GM18508 (cell line): ENCODE measurements at regions not wholly inside any gene's neighbourhood (a gene's known extent, or its start where the extent isn't known, plus 50 kb on each side); places are given as distances from the start of the nearest gene placed in this dataset.
A peak's percentile ranks its signal among the peaks of the same experiment; 100 is the strongest.

Experiments used
- ATAC-seq: cut with Tn5 transposase; IDR thresholded peaks from one replicate; pipeline ENCODE4 v1.9.1; 2021; ENCODE audit warnings: moderate number of reproducible peaks; ENCODE audit not compliant: insufficient read depth, unreplicated experiment

DNA sequence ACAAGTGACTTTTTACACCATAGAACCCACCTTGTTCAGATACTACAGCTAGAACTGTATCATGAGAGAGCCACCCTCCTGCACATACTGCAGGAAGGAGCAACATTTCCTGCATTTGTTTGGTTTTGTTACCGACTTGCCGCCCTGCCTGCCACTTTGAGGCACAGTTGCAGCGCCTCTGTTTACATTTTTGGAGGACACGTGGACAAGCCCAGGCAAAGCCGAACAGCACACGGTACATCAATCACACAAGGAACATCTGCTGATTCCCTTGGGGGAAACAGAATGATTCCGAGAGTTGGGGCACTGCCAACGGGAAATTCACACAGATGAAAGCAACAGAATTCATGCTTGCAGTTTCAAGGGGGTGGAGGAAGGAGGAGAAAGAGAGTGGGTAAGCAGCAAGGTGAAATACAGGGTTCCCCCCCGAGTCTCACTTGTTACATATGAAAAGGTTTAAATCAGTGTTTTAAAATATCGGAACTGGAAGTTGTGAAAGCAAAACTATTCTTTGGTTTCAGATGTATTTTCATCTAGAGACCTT, 110.7 kb downstream of the BTG1 start:
- peak; percentile 51 for ATAC-seq

DNA sequence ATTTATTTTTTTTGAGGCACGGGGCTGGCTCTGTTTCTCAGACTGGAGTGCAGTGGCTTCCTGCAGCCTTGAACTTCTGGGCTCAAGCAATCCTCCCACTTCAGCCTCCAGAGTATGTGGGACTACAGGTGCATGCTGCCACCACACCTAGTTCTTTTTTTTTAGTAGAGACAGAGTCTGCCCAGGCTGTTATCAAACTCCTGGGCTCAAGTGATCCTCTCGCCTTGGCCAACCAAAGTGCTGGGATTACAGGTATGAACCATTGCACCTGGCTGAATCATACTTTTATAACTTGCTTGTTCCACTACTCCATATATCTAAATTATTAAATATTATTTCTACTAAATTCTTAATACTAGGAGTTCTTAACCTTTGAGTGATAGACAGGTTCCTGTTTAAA, 111.6 kb downstream of the BTG1 start:
- ATAC-seq: no peak

DNA sequence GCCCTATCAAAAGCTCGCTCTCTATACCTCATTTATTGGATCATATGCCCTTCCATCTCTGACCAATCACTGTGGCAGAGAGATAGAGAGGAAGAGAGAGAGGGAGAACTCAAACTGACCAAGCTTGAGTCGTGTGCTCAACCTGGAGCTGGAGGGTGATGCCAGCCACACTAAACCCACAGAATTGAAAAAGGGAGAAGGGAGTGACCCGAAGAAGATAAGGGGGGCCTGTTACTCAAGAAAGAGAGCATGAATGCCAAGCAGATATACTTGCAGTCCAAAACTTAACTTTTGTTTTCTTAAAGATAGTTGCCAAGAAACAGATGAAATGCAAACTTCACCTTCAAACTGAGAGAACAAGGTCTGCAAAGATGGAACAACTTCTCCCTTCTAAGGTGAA, 112.7 kb downstream of the BTG1 start:
- no peak for ATAC-seq

DNA sequence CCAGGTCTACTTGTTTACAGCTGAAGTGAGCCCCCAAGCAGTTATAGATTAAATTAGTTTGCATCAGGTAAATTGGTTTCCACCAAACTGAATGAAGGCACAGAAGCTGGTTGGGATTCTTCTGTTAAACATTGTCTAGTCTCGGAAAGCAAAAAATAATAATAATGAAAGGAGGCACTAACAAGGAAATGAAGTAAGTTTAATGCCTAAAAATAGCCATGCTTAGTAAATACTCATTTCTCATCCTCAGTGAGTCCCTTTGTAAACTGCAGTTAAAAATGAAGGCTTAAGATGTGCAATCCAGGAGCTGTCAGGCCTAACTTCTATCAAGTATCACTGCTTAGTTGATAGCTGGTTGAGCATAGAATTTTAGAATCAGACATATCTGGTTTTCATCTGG, 113.5 kb downstream of the BTG1 start:
- ATAC-seq: no peak

DNA sequence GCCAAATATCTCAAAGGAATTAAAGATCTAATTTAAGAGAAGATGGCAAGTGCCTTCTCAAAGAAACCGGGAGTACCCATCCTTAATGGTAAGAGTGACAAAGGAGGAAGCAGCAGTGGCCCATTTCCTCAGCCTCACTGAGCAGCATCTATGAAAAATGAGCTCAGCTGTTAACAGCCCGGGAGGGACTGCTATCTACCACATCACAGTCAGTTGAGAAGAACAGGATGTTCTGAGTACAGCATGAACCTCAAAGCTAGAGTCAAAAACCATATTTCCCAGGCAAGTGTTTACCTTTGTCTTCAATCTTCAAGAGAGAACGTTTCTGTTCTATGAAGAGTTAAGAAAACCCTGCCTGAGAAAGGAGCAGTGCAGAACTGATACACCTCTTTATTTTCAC, 115.0 kb downstream of the BTG1 start:
- peak; percentile 64 for ATAC-seq

DNA sequence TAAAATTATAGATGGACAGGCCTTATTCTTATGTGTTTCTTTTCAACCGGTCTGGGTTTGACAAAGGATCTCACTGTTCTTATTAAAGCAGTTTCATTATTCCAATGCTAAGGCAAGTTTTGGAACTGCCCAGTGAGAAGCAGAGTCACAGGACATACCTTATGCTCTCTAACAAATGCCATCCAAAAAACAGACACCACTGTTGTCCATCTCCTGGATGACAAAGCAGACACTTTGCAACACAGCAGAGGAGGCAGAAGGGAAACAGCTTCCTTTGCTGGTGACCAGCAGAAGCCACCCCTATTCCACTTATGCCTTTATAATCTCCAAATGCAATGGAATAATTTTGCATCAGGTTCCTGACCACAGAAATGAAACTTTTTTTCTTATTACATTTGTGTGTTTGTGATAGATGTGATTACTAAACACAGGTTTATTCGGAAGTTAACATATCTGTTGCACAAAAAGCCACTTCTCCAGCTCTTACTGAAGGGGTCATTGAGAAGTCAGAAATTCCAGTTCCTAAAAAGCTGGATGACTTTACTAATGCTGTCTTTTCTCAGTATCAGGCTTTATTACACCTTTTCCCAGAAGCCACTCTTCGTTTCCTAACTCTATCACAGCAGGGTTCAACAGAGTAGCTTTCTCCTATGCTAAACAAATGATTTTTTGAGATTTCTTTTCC, 115.6 kb downstream of the BTG1 start:
- no peak for ATAC-seq

DNA sequence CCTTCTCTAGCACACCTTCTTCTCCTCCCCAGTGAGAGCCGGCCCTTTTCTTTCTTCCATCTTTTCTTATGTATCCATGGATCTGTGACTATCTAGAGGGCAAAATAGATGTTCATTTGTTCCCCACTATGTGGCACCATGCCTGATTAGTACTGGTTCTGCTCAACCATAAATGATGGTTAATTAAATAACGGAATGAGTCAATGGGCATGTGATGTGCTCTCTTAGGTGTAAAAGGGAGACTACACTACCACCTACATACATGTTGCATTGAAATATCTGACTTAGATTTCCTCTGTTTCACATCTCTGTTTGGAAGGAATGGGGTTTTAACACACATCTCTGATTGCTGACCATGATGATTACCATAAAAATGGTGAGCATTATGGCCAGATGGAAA, 116.5 kb downstream of the BTG1 start:
- ATAC-seq: no peak

DNA sequence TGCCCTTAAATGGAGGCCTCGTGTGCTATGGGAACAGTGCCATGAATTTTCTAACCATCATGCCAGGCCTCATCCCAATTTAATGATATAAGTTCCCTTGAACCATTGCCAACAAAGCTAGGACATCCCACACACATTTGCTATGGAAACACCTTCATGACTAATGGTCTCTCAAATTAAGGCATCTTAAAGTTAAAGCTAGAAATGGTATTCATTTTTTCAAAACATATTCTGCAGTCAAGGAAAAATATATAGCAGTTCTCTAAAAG, 117.3 kb downstream of the BTG1 start:
- ATAC-seq: no peak

DNA sequence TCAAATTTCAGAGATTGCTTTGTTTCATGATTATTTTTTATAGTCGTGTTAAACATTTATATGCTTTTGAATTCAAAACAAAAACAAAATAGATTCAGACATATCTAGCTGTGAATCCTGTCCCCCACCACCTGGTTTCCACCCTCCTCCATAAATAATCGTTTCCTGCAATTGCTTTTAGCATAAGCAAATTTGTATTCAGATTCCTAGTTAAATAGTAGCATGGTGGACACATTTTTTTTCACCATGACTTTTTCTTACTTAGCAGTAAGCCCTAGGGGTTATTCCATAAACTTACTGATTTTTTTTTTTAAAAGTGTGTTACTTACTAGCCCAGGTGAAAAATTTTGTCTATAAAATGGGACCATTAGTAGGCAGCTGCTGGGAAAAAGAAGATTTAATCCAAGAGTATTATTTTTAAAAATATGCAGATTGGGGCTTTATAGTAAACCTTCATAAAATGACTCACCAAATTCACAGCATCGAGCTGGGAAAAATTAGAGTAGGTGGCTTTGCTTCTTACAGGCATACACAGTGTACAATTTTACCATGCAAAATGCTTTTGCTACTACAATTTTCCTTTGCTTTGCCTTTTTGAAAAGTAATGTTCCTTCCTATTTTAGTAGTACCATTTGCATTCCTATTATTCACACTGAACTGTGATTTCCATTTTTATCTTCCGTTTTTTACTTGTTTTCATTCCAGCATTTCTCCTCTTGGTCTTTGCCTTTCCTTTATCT, 117.8 kb downstream of the BTG1 start:
- ATAC-seq: no peak

DNA sequence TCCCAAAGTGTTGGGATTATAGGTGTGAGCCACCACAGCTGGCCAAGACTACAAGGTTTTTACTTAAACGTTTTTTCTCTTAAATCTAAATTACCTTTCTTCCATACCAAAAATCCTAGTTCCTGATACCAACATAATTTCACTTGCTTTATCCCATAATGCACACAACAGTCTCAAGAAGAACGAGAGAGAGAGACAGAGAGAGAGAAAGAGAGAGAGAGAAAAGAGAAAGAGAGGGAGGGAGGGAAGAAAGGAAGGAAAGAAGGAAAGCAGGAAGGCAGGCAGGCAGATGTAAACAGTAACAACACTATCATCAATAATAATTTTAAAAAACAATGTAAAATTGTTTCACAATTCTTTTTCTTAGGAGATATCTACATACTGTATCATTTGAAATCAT, 118.4 kb downstream of the BTG1 start:
- no peak for ATAC-seq

DNA sequence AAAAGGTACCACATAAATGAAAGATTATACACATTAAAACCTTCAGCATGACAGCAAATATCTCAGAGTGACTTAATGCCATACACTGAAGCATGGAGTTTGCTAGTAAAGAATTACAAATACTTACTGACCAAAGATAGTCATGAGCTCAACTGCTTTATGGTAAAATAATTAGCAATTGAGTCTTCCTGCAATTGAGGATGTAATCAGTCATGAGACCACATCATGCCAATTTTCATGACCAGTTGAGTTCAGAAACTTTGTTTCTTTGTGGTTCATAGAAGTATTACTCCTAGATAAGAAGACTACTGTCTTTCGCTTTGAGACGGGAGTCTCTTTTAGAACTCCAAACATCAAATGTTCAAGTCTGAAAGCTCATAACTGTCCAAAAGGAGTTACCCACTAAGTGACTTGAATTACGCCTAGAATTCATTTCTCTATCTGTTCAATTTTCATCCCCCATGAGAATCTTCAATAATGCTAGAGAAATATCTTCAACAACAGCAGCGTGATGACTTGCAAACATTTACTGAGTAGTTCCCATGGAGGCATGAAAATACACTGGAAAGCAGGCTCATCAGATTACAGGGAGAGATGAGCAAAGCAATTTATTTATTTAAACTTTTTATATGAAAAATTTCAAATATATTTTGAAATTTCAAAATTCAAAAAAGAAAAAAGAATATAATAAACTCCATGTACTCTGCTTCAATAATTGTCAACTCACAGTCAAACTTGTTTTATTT, 120.0 kb downstream of the BTG1 start:
- ATAC-seq: no peak

DNA sequence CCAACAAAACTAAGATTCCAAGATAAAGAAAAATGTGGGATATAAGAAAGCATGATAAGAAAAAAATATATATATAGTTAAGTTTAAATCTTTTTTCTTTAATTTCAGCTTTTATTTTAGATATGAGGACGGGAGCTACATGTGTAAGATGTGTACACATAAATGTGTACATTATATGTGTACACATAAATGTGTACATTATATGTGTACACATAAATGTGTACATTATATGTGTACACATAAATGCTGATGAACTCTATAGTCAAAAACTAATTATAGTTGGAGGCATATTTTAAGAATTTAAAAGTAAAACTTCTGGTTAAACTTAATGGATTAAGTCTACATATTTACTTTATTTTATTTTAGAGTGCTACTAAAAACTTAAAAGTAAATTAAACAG, 123.6 kb downstream of the BTG1 start:
- ATAC-seq: no peak

DNA sequence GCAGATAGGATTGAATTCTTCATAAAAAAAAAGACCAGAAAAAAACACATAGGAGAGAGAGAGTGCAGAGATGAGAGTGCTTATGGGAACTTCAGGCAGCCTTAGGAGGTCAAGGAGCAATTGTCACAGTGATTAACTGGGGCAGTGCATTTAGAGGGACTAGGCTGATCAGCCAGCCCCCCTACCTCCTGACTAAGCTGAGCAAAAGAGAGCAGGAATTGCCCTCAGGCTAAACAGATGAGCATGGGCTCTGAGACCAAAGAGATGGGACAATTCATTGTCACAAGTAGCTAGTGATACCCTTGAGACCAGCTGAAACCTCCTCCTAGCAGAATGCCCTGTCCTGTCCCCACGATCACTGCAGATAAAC, 124.0 kb downstream of the BTG1 start:
- ATAC-seq: no peak

DNA sequence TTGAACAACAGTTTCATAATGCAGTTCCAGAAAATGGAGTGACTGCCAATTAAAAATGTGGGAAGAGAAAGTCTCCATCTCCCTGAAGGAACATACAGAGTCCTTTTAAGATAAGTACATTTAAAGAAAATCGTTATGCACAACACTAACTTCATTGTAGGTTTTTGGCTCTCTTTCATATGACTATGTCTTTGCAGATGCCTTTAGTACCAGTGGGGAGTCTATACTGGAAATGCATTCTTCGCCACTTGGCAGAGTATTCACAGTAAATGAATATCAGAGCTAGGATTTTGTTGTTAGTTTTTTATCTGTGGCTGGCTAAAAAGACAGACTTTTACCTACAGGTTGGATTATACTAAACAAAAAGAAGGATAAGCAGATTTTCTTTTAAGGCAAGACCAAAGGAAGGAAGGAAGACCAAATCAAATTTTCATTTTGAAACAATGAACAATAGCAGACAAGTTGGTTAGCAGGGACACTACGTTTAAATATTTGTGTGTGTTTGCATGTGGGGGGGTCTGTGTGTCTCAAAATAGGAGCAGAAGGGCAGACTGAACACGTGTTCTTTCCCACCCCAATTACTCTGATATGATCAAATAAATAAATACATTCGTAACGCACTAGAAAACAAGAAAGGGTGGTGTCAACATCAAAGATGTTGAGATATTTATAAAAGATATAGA, 124.5 kb downstream of the BTG1 start:
- no peak for ATAC-seq

DNA sequence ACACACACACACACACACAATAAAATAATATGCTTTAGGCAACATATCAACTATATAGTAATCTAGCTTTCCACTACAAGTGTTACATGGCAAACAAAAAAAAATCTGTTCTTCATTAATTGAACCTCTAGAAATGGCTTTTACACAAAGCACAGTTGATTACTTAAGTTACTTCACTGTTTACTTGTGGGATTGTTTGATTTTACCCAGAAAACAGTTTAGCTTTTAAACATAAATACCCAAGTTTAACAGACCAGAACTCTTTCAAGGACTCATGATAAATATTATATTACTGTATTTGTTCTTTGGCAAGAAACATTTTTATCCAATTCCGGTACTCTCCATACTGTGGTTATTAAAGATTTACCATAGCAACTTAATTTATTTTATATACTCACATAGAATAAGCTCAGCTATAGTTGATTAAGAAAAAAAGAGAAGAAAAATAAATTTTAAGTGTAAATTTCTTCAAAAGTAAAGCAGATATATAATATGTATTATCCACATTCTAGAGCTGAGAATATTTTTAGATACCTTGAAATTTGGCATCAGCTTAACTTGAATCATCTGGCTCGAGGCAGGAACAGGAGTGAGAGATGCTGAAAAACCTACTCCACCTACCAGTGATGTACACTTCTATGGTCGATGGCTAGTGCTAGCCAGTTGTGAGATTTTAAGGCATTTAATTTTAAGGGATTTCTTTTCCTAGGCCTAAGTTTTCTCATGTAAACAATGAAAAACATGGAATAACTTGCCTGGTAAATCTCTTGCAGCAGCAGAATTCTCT, 126.0 kb downstream of the BTG1 start:
- ATAC-seq: no peak

DNA sequence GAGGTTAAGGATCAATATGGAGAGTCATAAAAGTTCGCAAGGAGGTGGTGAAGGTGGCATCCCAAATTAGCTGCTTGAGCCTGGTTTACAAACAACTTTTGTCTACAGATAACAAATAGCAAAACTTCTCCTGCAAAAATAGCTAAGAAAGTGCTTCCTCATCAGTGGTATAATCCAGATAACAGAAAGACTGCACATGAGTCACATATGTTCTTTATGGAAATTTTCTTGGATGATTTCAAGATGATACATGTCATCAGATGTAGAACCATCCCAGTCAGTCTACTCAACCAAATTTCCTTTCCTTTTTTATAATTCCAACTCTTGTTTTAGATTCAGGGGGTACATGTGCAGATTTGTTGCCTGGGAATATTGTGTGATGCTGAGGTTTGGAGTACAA, 133.0 kb downstream of the BTG1 start:
- no peak for ATAC-seq

DNA sequence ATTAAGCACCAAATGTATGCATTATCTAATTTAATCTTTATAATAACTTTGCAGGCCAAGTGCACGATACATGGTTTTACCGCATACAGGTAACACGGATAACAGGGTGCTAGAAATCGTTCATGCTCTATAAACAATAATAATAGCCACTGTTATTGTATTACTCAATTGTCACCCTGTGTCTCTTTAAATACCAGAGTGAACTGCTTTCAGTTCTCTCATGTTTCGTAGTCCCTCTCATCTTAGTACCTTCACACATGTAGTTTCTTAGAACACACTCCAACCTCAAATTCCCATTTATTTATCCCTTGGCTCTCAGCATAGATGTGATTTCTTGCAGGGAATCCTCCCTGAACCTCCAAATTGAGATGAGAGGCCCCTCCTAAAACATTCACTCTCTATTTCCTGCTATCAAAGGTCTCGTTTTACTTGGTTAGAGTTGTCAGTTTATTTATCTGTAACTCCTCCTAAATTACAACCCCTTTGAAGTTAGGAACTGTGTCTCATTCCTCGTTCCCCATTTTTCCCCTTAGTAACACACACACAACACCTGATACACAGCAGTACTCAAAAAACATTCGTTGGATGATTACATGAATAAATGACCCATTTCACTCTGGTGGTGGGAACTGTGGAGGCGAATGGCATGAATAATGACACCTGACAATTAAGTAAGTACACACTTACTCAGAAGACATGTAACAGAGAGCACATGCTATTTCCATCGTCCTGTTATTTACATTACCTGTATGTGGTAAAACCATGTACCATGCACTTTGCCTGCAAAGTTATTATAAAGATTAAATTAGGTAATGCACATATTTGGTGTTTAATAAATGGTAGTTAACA, 134.6 kb downstream of the BTG1 start:
- ATAC-seq: no peak

DNA sequence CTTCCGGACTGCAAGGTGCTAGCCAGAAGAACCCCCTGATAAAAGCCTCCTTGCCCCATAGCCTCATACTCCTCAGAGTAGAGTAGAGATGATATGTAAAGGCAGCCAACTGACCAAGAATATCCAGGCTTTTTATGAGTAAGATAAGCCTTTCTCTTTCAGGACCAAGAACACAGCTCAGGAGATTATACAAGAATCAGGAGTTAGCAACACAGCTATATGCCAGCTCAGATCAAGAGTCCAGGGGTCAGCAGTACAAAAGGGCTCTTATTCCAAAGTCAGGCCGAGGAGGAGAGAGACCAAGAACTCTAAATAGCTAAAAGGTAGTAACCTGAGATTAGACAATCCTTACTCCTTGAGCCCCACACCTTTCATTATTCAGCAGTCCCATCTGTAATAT, 135.3 kb downstream of the BTG1 start:
- ATAC-seq: no peak

DNA sequence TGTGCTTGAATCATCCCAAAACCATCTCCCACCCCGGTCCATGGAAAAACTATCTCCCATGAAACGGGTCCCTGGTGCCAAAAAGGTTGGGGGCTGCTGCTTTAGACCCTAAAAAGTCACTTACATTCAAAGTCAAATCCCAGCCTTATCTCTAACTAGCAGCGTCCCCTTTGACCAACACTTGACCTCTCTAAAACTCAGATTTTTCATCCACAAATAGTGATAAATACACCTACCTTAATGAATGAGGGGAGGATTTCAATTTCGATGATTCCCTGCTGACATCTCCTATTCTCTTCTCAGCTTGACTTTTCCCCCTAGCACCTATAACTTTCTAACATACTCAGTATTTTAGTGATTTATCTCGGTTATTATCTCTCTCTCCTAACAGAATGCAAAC, 137.3 kb downstream of the BTG1 start:
- no peak for ATAC-seq
